WTC11 (cell line): ENCODE measurements at regions not wholly inside any gene's neighbourhood (a gene's known extent, or its start where the extent isn't known, plus 50 kb on each side); places are given as distances from the start of the nearest gene placed in this dataset.

ENCODE experiments used
- ATAC-seq: fragments of 200-7000 bp; cut with Tn5 transposase; 2 replicates; pipeline ENCODE4 v1.10.0; 2021; ENCODE audit warnings: mild to moderate bottlenecking, moderate library complexity
- CTCF ChIA-PET: fragments of 300-600 bp; sonication (Branson Sonifier 250); formaldehyde crosslinking; loops from one replicate; lab custom pipeline; 2021; ENCODE audit warnings: antibody characterized with exemption; lab: Charles Lee
- POLR2A ChIA-PET: fragments of 350-600 bp; sonication (Branson Sonifier 250); formaldehyde crosslinking; loops from one replicate; lab custom pipeline; 2021; ENCODE audit warnings: antibody characterized with exemption; lab: Charles Lee
- DNase-seq: peaks from one replicate; pipeline ENCODE4 v3.0.0; 2021; ENCODE audit warnings: low spot score
- H3K27ac Mint-ChIP-seq: 2 replicates; pipeline ENCODE4 v1.8.0; 2021; ENCODE audit warnings: mixed read lengths
- H3K27me3 Mint-ChIP-seq: 2 replicates; pipeline ENCODE4 v1.8.0; 2021; ENCODE audit warnings: low read depth, mild to moderate bottlenecking, moderate library complexity, mixed read lengths
- H3K36me3 Mint-ChIP-seq: 2 replicates; pipeline ENCODE4 v1.8.0; 2021; ENCODE audit warnings: mixed read lengths
- H3K4me1 Mint-ChIP-seq: 2 replicates; pipeline ENCODE4 v1.8.0; 2022; ENCODE audit warnings: mixed read lengths
- H3K4me3 Mint-ChIP-seq: 2 replicates; pipeline ENCODE4 v1.8.0; 2021; ENCODE audit warnings: mild to moderate bottlenecking, moderate library complexity, mixed read lengths
- H3K9me3 Mint-ChIP-seq: 2 replicates; pipeline ENCODE4 v1.8.0; 2021; ENCODE audit warnings: mixed read lengths
- CREM ChIP-seq: sonication (generic); formaldehyde crosslinking; IDR thresholded peaks from 2 replicates; pipeline ENCODE4 v1.8.1; 2022; ENCODE audit warnings: mild to moderate bottlenecking, missing genetic modification reagents, moderate library complexity
- HMGA2 ChIP-seq: fragments of 250-450 bp; sonication (Bioruptor Pico); IDR thresholded peaks from 2 replicates; pipeline ENCODE4 v1.4.0; 2021; ENCODE audit warnings: mild to moderate bottlenecking, moderate library complexity
- NFATC4 ChIP-seq: fragments of 250-450 bp; sonication (Bioruptor Pico); IDR thresholded peaks from 2 replicates; pipeline ENCODE4 v1.9.0; 2021; ENCODE audit warnings: mild to moderate bottlenecking
- TP53 ChIP-seq: sonication (generic); formaldehyde crosslinking; IDR thresholded peaks from 2 replicates; pipeline ENCODE4 v1.8.1; 2023; ENCODE audit warnings: mild to moderate bottlenecking, missing genetic modification reagents
- TF ChIP-seq, protein P1 (sequence below): sonication (generic); formaldehyde crosslinking; IDR thresholded peaks from 2 replicates; pipeline ENCODE4 v1.8.1; 2023; ENCODE audit warnings: mild to moderate bottlenecking, moderate library complexity, missing genetic modification reagents
- TF ChIP-seq, protein P2 (sequence below): sonication (generic); formaldehyde crosslinking; IDR thresholded peaks from 2 replicates; pipeline ENCODE4 v1.8.1; 2023; ENCODE audit warnings: mild to moderate bottlenecking, missing genetic modification reagents, moderate library complexity
- TF ChIP-seq, protein P3 (sequence below): sonication (generic); formaldehyde crosslinking; IDR thresholded peaks from 2 replicates; pipeline ENCODE4 v1.8.0; 2023; ENCODE audit warnings: missing genetic modification reagents, mild to moderate bottlenecking, borderline replicate concordance
- TF ChIP-seq, protein P4 (sequence below): sonication (generic); formaldehyde crosslinking; IDR thresholded peaks from 2 replicates; pipeline ENCODE4 v1.8.0; 2022; ENCODE audit warnings: mild to moderate bottlenecking, missing genetic modification reagents

DNA sequence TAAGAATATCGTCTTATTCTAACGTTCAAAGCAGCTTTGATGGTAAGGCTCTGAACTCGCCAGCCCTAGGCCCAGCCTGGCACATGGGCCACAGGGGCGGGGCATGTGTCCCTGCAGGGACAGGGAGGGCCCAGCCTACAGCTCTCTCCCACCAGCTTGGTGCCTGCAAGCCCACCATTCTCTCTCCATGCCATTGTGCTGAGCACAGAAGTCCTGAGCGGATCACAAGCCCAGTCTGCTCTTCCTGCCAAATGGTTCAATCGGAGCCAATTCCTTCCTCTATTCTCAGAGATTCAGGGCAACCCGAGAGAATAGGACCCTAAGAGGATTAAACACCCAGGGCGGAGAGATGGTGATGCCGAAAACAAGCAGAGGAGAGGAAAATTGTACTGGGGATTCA, 50.3 kb upstream of the APCDD1 start:
- H3K27me3 Mint-ChIP-seq = no peaks in the 10 kb centered on the region
- ATAC-seq (no peak), DNase-seq (no peak)
- no peaks in the 10 kb centered on the region for H3K36me3 Mint-ChIP-seq
- H3K4me1 Mint-ChIP-seq = peaks cover 42% of the 10 kb centered on the region
- no peaks in the 10 kb centered on the region for H3K9me3 Mint-ChIP-seq
- no peak overlapping the region for H3K4me3 Mint-ChIP-seq
- ChIA-PET POLR2A (no interaction called here), CTCF (interaction anchor here (0.6 kb wide), 1 partner anchor 86 kb away, joined by 3 read pairs; no protein-coding TSS in a partner anchor)
- TF ChIP-seq CREM (CRISPR knock-in tag) (no peak), HMGA2 (CRISPR knock-in tag) (no peak), NFATC4 (no peak), TP53 (no peak)
- TF ChIP-seq, protein P1, sequence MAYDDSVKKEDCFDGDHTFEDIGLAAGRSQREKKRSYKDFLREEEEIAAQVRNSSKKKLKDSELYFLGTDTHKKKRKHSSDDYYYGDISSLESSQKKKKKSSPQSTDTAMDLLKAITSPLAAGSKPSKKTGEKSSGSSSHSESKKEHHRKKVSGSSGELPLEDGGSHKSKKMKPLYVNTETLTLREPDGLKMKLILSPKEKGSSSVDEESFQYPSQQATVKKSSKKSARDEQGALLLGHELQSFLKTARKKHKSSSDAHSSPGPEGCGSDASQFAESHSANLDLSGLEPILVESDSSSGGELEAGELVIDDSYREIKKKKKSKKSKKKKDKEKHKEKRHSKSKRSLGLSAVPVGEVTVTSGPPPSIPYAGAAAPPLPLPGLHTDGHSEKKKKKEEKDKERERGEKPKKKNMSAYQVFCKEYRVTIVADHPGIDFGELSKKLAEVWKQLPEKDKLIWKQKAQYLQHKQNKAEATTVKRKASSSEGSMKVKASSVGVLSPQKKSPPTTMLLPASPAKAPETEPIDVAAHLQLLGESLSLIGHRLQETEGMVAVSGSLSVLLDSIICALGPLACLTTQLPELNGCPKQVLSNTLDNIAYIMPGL (CRISPR knock-in tag) = no peak
- TF ChIP-seq, protein P2, sequence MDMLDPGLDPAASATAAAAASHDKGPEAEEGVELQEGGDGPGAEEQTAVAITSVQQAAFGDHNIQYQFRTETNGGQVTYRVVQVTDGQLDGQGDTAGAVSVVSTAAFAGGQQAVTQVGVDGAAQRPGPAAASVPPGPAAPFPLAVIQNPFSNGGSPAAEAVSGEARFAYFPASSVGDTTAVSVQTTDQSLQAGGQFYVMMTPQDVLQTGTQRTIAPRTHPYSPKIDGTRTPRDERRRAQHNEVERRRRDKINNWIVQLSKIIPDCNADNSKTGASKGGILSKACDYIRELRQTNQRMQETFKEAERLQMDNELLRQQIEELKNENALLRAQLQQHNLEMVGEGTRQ (CRISPR knock-in tag) = no peak
- TF ChIP-seq, protein P3, sequence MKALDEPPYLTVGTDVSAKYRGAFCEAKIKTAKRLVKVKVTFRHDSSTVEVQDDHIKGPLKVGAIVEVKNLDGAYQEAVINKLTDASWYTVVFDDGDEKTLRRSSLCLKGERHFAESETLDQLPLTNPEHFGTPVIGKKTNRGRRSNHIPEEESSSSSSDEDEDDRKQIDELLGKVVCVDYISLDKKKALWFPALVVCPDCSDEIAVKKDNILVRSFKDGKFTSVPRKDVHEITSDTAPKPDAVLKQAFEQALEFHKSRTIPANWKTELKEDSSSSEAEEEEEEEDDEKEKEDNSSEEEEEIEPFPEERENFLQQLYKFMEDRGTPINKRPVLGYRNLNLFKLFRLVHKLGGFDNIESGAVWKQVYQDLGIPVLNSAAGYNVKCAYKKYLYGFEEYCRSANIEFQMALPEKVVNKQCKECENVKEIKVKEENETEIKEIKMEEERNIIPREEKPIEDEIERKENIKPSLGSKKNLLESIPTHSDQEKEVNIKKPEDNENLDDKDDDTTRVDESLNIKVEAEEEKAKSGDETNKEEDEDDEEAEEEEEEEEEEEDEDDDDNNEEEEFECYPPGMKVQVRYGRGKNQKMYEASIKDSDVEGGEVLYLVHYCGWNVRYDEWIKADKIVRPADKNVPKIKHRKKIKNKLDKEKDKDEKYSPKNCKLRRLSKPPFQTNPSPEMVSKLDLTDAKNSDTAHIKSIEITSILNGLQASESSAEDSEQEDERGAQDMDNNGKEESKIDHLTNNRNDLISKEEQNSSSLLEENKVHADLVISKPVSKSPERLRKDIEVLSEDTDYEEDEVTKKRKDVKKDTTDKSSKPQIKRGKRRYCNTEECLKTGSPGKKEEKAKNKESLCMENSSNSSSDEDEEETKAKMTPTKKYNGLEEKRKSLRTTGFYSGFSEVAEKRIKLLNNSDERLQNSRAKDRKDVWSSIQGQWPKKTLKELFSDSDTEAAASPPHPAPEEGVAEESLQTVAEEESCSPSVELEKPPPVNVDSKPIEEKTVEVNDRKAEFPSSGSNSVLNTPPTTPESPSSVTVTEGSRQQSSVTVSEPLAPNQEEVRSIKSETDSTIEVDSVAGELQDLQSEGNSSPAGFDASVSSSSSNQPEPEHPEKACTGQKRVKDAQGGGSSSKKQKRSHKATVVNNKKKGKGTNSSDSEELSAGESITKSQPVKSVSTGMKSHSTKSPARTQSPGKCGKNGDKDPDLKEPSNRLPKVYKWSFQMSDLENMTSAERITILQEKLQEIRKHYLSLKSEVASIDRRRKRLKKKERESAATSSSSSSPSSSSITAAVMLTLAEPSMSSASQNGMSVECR (CRISPR knock-in tag) = no peak
- TF ChIP-seq, protein P4, sequence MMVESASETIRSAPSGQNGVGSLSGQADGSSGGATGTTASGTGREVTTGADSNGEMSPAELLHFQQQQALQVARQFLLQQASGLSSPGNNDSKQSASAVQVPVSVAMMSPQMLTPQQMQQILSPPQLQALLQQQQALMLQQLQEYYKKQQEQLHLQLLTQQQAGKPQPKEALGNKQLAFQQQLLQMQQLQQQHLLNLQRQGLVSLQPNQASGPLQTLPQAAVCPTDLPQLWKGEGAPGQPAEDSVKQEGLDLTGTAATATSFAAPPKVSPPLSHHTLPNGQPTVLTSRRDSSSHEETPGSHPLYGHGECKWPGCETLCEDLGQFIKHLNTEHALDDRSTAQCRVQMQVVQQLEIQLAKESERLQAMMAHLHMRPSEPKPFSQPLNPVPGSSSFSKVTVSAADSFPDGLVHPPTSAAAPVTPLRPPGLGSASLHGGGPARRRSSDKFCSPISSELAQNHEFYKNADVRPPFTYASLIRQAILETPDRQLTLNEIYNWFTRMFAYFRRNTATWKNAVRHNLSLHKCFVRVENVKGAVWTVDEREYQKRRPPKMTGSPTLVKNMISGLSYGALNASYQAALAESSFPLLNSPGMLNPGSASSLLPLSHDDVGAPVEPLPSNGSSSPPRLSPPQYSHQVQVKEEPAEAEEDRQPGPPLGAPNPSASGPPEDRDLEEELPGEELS (CRISPR knock-in tag) = no peak
- no peak overlapping the region for H3K27ac Mint-ChIP-seq
